Smooth muscle cell (in vitro differentiated cells): ENCODE measurements at regions not wholly inside any gene's neighbourhood (a gene's known extent, or its start where the extent isn't known, plus 50 kb on each side); places are given as distances from the start of the nearest gene placed in this dataset.
"Not testable (repeated sequence)": the region's sequence is repeated elsewhere in the genome, so short reads cannot be mapped to it uniquely, and the experiment has no call there.

Experiments used
- DNase-seq: peaks from one replicate; lab custom pipeline; 2025; ENCODE audit not compliant: unreplicated experiment; lab: John Stamatoyannopoulos, UW
- H2AFZ ChIP-seq: fragments of 200-600 bp; sonication (generic); 2 replicates; pipeline ENCODE4 v1.6.0; 2016; ENCODE audit warnings: antibody characterized with exemption, low read depth, mild to moderate bottlenecking
- H3F3A ChIP-seq: fragments of 200-600 bp; sonication (generic); 2 replicates; pipeline ENCODE4 v1.6.0; 2017; ENCODE audit warnings: antibody characterized with exemption, low read depth
- H3K27ac ChIP-seq: fragments of 200-600 bp; sonication (generic); 2 replicates; pipeline ENCODE4 v1.5.1; 2016; ENCODE audit warnings: low read depth, mild to moderate bottlenecking
- H3K27me3 ChIP-seq: fragments of 200-600 bp; sonication (generic); 2 replicates; pipeline ENCODE4 v1.6.1; 2016; ENCODE audit warnings: low read depth, mild to moderate bottlenecking
- H3K36me3 ChIP-seq: fragments of 200-600 bp; sonication (generic); 2 replicates; pipeline ENCODE4 v1.5.1; 2016; ENCODE audit warnings: low read depth
- H3K4me1 ChIP-seq: fragments of 200-600 bp; sonication (generic); 2 replicates; pipeline ENCODE4 v1.5.1; 2016; ENCODE audit warnings: low read depth
- H3K4me2 ChIP-seq: fragments of 200-600 bp; sonication (generic); 2 replicates; pipeline ENCODE4 v1.6.0; 2016; ENCODE audit warnings: mild to moderate bottlenecking
- H3K4me3 ChIP-seq: fragments of 200-600 bp; sonication (generic); 2 replicates; pipeline ENCODE4 v1.5.1; 2016; ENCODE audit warnings: mild to moderate bottlenecking
- H3K79me2 ChIP-seq: fragments of 200-600 bp; sonication (generic); 2 replicates; pipeline ENCODE4 v1.6.0; 2016; ENCODE audit warnings: low read depth, mild to moderate bottlenecking
- H3K9ac ChIP-seq: fragments of 200-600 bp; sonication (generic); 2 replicates; pipeline ENCODE4 v1.6.0; 2016; ENCODE audit warnings: low read depth
- H3K9me3 ChIP-seq: fragments of 200-600 bp; sonication (generic); replicated peaks from 2 replicates; pipeline ENCODE4 v1.5.1; 2016; ENCODE audit warnings: low read depth
- H4K20me1 ChIP-seq: fragments of 200-600 bp; sonication (generic); 2 replicates; pipeline ENCODE4 v1.6.0; 2016; ENCODE audit warnings: low read depth
- WGBS: methylation state at CpG from one replicate; pipeline ENCODE4 v1.1.7; 2016; ENCODE audit warnings: low lambda C conversion rate; 5-methylcytosine and 5-hydroxymethylcytosine counted together
- TF ChIP-seq, protein P1 (sequence below): fragments of 200-600 bp; sonication (generic); IDR thresholded peaks from 2 replicates; pipeline ENCODE4 v1.5.1; 2017; ENCODE audit warnings: borderline replicate concordance, mild to moderate bottlenecking, antibody characterized with exemption; ENCODE audit not compliant: insufficient read depth, poor library complexity, severe bottlenecking

DNA sequence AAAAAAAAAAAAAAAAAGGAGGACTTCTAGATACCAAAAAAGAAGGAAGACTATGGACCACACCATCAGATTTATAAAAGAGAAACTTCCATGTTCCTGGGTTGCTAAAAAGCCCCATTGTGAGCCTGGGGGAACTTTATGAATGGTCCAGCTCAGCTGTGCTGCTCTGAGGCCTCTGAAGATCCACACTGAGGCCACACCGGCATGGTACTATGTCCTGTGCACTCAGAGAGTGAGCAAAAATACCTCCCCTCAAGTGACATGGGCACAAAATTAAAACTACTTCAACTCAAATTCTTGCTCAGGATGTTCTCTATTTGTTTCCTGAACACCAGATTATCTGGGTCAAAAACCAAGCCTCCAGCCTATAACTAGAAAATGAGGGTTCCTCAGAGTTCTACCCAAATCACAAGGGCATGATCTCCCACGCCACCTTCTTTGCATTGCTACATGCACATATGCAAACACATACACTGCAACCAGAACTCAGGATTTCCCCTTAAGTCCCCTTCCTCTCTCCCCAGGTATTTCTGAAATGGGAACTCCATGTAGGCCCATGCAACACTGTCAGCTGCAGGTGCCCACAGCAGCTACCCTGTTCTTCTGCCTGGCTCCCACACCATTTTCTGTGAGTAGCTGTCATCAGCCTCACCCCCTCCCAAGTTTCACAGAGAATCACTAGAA lies 94.4 kb downstream of the SH3GLB1 start:
- Histone ChIP-seq H3K79me2 (no peaks in the 10 kb centered on the region), H3K4me1 (no peaks in the 10 kb centered on the region), H3K36me3 (no peaks in the 10 kb centered on the region), H3F3A (peaks cover 11% of the 10 kb centered on the region), H3K4me2 (no peak overlapping the region), H3K4me3 (no peak overlapping the region), H3K9me3 (no peaks in the 10 kb centered on the region), H3K27me3 (no peaks in the 10 kb centered on the region), H3K27ac (no peak overlapping the region), H3K9ac (no peak overlapping the region), H4K20me1 (no peaks in the 10 kb centered on the region), H2AFZ (no peak overlapping the region)
- TF ChIP-seq, protein P1, sequence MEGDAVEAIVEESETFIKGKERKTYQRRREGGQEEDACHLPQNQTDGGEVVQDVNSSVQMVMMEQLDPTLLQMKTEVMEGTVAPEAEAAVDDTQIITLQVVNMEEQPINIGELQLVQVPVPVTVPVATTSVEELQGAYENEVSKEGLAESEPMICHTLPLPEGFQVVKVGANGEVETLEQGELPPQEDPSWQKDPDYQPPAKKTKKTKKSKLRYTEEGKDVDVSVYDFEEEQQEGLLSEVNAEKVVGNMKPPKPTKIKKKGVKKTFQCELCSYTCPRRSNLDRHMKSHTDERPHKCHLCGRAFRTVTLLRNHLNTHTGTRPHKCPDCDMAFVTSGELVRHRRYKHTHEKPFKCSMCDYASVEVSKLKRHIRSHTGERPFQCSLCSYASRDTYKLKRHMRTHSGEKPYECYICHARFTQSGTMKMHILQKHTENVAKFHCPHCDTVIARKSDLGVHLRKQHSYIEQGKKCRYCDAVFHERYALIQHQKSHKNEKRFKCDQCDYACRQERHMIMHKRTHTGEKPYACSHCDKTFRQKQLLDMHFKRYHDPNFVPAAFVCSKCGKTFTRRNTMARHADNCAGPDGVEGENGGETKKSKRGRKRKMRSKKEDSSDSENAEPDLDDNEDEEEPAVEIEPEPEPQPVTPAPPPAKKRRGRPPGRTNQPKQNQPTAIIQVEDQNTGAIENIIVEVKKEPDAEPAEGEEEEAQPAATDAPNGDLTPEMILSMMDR, result no peak
- no peak for DNase-seq
- 96% methylated on average over 2 of the region's 2 CpGs for WGBS

DNA sequence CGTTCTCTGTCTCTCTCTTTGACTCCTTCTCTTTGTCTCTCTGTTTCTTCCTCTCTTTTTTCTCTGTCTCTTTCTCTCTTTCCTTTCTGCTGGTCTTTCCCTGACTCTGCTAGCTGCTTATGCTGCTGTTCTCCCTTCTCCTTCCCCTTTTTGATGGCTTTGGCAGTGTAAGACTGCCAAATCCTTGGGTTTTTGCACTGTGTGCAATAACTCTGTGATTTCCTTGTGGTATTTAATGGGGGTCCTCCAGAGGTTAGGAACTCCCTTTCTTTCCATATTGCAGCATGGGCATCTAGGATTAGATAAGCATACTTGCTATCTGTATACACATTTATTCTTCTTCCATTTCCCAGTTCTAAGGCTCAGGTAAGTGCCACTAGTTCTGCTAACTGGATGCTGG lies 99.3 kb downstream of the SH3GLB1 start:
- H3K4me1 ChIP-seq, H3K9me3 ChIP-seq, DNase-seq, H4K20me1 ChIP-seq, H3K9ac ChIP-seq, H3K27me3 ChIP-seq, H3K79me2 ChIP-seq, H3K4me3 ChIP-seq, H3K27ac ChIP-seq, H3F3A ChIP-seq, H2AFZ ChIP-seq, H3K36me3 ChIP-seq, H3K4me2 ChIP-seq: not testable (repeated sequence)
- WGBS, result 100% methylated on average over 1 of the region's 1 CpG

DNA sequence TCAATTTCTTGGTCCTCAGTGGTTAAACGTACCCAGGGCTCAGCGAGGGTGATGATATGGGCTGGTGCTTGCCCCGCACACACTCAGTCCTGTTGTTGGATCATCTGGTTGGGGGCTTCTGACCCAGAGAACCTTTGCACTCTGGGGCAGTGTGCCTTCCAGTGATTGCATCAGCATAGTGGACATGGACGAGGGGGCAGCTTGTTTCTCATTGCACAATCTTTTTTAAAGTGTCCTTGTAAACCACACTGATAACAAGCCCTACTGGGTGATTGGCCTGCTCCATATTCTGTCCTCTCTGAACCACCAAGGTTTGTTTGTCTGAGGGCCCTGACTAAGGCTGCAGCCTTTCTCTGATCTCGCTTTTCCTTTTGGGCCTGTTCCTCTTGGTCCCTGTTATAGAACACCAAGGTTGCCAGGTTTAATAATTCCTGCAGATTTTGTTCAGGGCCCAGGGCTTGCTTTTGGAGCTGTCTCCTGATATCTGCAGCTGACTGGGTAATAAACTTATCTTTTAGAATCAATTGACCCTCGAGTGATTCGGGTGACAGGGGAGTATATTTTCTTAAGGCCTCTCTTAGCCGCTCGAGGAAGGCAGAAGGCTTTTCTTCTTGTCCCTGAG lies 101.6 kb downstream of the SH3GLB1 start:
- not testable (repeated sequence) for H3K27ac ChIP-seq, H3K9me3 ChIP-seq, H4K20me1 ChIP-seq, H3K36me3 ChIP-seq, H3F3A ChIP-seq, H3K27me3 ChIP-seq, H3K4me2 ChIP-seq, DNase-seq, H3K9ac ChIP-seq, H3K79me2 ChIP-seq, H2AFZ ChIP-seq, H3K4me3 ChIP-seq, H3K4me1 ChIP-seq
- 82% methylated on average over 9 of the region's 9 CpGs for WGBS

DNA sequence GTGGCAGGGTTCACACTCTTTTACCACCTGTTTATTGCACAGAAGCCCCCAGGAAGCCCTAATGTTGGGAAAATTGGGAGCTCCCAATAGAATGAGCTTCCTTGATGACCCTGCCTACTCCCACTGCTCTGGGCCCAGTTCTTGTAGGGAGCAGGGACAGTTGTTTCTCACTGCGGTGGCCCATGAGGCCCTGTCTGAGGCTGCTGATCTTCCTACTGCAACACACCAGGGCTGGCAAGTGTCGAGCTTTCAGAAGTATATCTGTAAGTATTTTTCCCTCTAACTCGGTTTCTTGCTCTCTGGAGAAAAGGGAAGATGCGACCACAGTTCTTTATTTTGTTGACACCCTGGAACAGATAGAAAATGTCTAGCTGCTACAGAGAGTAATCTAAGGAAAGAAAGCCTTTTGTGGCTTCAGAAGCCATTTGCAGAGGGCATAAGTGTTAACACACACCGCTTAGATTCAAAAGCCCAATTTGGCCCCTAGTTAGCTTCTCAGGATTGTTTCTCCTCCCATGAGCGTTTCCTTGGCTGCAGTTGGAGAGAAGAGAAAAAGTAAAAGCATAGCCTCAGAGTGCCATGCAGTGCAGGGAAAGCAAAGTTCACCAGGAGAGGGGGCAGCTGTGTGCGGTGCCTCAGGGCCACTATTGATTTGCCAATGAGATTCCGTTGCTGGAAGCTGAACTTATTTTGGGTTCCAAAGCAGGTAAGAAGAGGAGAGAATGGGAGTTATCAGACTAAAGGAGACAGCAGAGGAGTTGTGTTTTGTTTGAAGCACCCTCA lies 102.6 kb downstream of the SELENOF start:
- Histone ChIP-seq H3K9me3 (no peaks in the 10 kb centered on the region), H3K4me1 (no peaks in the 10 kb centered on the region), H4K20me1 (no peaks in the 10 kb centered on the region), H3K36me3 (no peaks in the 10 kb centered on the region), H3K27ac (no peak overlapping the region), H3K4me2 (no peak overlapping the region), H3K9ac (no peak overlapping the region), H3F3A (no peaks in the 10 kb centered on the region), H3K4me3 (no peak overlapping the region), H3K79me2 (no peaks in the 10 kb centered on the region), H3K27me3 (no peaks in the 10 kb centered on the region), H2AFZ (peak overlapping the region; percentile 37)
- DNase-seq, result no peak
- TF ChIP-seq, protein P1, result no peak
- 70% methylated on average over 8 of the region's 8 CpGs for WGBS
